GM10248 (cell line): ENCODE measurements at regions not wholly inside any gene's neighbourhood (a gene's known extent, or its start where the extent isn't known, plus 50 kb on each side); places are given as distances from the start of the nearest gene placed in this dataset.
"Not testable (repeated sequence)": the region's sequence is repeated elsewhere in the genome, so short reads cannot be mapped to it uniquely, and the experiment has no call there.

Experiments
- CTCF ChIA-PET: fragments of 300-600 bp; sonication (Branson Sonifier 250); formaldehyde crosslinking; extraction: SDS; loops from one replicate; lab custom pipeline; 2021; ENCODE audit warnings: antibody characterized with exemption; lab: Yijun Ruan, JAX
- POLR2A ChIA-PET: fragments of 350-650 bp; sonication (Branson Sonifier 250); formaldehyde crosslinking; extraction: SDS; loops from one replicate; lab custom pipeline; 2020; ENCODE audit warnings: antibody characterized with exemption; lab: Yijun Ruan, JAX
- DNase-seq: peaks from one replicate; pipeline ENCODE4 v3.0.0; 2012; ENCODE audit errors: extremely low spot score
- CTCF ChIP-seq: IDR thresholded peaks from 2 replicates; pipeline ENCODE4 v1.5.1; 2012; ENCODE audit warnings: mild to moderate bottlenecking, low read depth; ENCODE audit errors: extremely low read depth, missing control alignments, control extremely low read depth

GRCh38 chr4:162770761-162771490, 395.8 kb downstream of the NAF1 start:
- TF ChIP-seq CTCF, result no peak
- ChIA-PET CTCF (interaction anchor here (1.0 to 1.8 kb wide), 4 partner anchors 9 to 562 kb away, joined by 3 to 5 read pairs (median 4); partner anchors contain the start of gene NPY1R), POLR2A (no interaction called here)
- DNase-seq, result no peak

- DNase-seq, result no peak
- no peak for TF ChIP-seq CTCF
- ChIA-PET POLR2A (no interaction called here), CTCF (interaction anchor here (1.7 kb wide), 1 partner anchor 9 kb away, joined by 6 read pairs; no protein-coding TSS in a partner anchor)
These were observed 399.6 kb downstream of the NAF1 start for GRCh38 chr4:162767083-162767482.

- DNase-seq, result no peak
- TF ChIP-seq CTCF, result no peak
- POLR2A ChIA-PET, result no interaction called here
- CTCF ChIA-PET, result interaction anchor here (1.2 kb wide), 1 partner anchor 9 kb away, joined by 3 read pairs; no protein-coding TSS in a partner anchor
These were observed 404.7 kb downstream of the NAF1 start for GRCh38 chr4:162761965-162762364.

GRCh38 chr4:162740228-162740627, 426.5 kb downstream of the NAF1 start:
- CTCF ChIA-PET, POLR2A ChIA-PET, DNase-seq: not testable (repeated sequence)

- POLR2A ChIA-PET, DNase-seq, CTCF ChIA-PET: not testable (repeated sequence)
These were observed 427.1 kb downstream of the NAF1 start for GRCh38 chr4:162739596-162739995.

- POLR2A ChIA-PET, result no interaction called here
- TF ChIP-seq CTCF, result no peak
- DNase-seq, result no peak
- CTCF ChIA-PET, result interaction anchor here (1.1 to 1.3 kb wide), 2 partner anchors 10 to 13 kb away, joined by 4 read pairs; no protein-coding TSS in a partner anchor
These were observed 433.8 kb downstream of the NAF1 start for GRCh38 chr4:162732876-162733275.

- ChIA-PET POLR2A (no interaction called here), CTCF (interaction anchor here (1.1 kb wide), 1 partner anchor 63 kb away, joined by 3 read pairs; no protein-coding TSS in a partner anchor)
- TF ChIP-seq CTCF, result no peak
- DNase-seq, result no peak
These were observed 438.9 kb downstream of the NAF1 start for GRCh38 chr4:162727766-162728165.
